AG10803 (cell line): ENCODE measurements at regions not wholly inside any gene's neighbourhood (a gene's known extent, or its start where the extent isn't known, plus 50 kb on each side); places are given as distances from the start of the nearest gene placed in this dataset.

Experiments
- DNase-seq: peaks from one replicate; pipeline ENCODE4 v3.0.0; 2010; ENCODE audit warnings: low read depth
- H3K4me3 ChIP-seq: 2 replicates; pipeline ENCODE4 v1.5.1; 2011; ENCODE audit warnings: mild to moderate bottlenecking, low read length, control low read depth
- CTCF ChIP-seq: conservative IDR thresholded peaks from 2 replicates; pipeline ENCODE4 v1.5.1; 2011; ENCODE audit warnings: mild to moderate bottlenecking, low read length, control low read depth, inconsistent platforms

- H3K4me3 ChIP-seq, result no peak overlapping the region
- TF ChIP-seq CTCF, result no peak
- no peak for DNase-seq
Measured at GRCh38 chr12:116418551-116418950, 140.6 kb upstream of the MAP1LC3B2 start.

GRCh38 chr12:116420227-116420880 is 138.8 kb upstream of the MAP1LC3B2 start:
- no peak for TF ChIP-seq CTCF
- no peak for DNase-seq
- no peak overlapping the region for H3K4me3 ChIP-seq

GRCh38 chr12:116421785-116422538 is 137.2 kb upstream of the MAP1LC3B2 start:
- no peak for DNase-seq
- TF ChIP-seq CTCF, result no peak
- no peak overlapping the region for H3K4me3 ChIP-seq

GRCh38 chr12:116423094-116423493 is 136.1 kb upstream of the MAP1LC3B2 start:
- TF ChIP-seq CTCF, result peak; percentile 28
- no peak overlapping the region for H3K4me3 ChIP-seq
- peak; percentile 88 for DNase-seq

GRCh38 chr12:116425256-116426193 is 133.7 kb upstream of the MAP1LC3B2 start:
- no peak for TF ChIP-seq CTCF
- H3K4me3 ChIP-seq, result no peak overlapping the region
- DNase-seq, result no peak

GRCh38 chr12:116426391-116427136 is 132.6 kb upstream of the MAP1LC3B2 start:
- DNase-seq, result peak; percentile 98
- no peak overlapping the region for H3K4me3 ChIP-seq
- peak; percentile 67 for TF ChIP-seq CTCF
